IPS-15b (cell line): ENCODE measurements at regions not wholly inside any gene's neighbourhood (a gene's known extent, or its start where the extent isn't known, plus 50 kb on each side); places are given as distances from the start of the nearest gene placed in this dataset.

Experiments used
- H3K27me3 ChIP-seq: one replicate; pipeline ENCODE4 v1.6.1; 2013; ENCODE audit warnings: low read length; ENCODE audit not compliant: control insufficient read depth, insufficient read depth
- H3K36me3 ChIP-seq: one replicate; pipeline ENCODE4 v1.6.1; 2013; ENCODE audit warnings: low read length; ENCODE audit not compliant: control insufficient read depth, insufficient read depth
- H3K4me1 ChIP-seq: one replicate; pipeline ENCODE4 v1.6.1; 2013; ENCODE audit warnings: mild to moderate bottlenecking, low read length; ENCODE audit not compliant: control insufficient read depth, insufficient read depth
- H3K4me3 ChIP-seq: one replicate; pipeline ENCODE4 v1.5.1; 2013; ENCODE audit warnings: low read depth, low read length
- H3K9ac ChIP-seq: one replicate; pipeline ENCODE4 v1.6.1; 2013; ENCODE audit warnings: low read depth, mild to moderate bottlenecking, low read length
- H3K9me3 ChIP-seq: one replicate; pipeline ENCODE4 v1.6.1; 2013; ENCODE audit warnings: mild to moderate bottlenecking, low read length; ENCODE audit not compliant: control insufficient read depth, insufficient read depth

- H3K4me3 ChIP-seq, result no peak overlapping the region
- no peaks in the 10 kb centered on the region for H3K36me3 ChIP-seq
- H3K9ac ChIP-seq, result no peak overlapping the region
- no peaks in the 10 kb centered on the region for H3K27me3 ChIP-seq
- no peaks in the 10 kb centered on the region for H3K4me1 ChIP-seq
- no peaks in the 10 kb centered on the region for H3K9me3 ChIP-seq
Observed at GRCh38 chr15:53395871-53396270, 363.6 kb downstream of the WDR72 start.

DNA sequence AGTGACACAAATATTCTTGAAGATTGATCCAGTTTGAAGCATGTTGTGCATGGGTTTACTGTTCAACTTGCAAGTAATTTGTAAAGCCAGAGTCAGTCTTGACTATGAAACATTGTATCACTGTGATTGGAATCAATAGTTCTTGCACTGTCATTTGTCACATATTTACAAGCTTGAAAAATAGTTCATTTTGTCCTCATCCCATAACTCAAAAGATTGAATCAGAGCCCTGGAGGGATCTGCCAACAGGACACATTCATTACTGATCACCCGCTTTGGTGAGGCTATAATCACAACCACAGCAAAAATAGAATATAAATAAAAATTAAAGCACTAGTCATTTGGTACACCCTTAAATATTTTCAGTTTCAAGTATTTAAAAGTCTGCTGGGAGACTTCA is 368.9 kb downstream of the WDR72 start:
- no peaks in the 10 kb centered on the region for H3K9me3 ChIP-seq
- no peaks in the 10 kb centered on the region for H3K27me3 ChIP-seq
- no peaks in the 10 kb centered on the region for H3K36me3 ChIP-seq
- no peaks in the 10 kb centered on the region for H3K4me1 ChIP-seq
- no peak overlapping the region for H3K9ac ChIP-seq
- H3K4me3 ChIP-seq, result no peak overlapping the region

DNA sequence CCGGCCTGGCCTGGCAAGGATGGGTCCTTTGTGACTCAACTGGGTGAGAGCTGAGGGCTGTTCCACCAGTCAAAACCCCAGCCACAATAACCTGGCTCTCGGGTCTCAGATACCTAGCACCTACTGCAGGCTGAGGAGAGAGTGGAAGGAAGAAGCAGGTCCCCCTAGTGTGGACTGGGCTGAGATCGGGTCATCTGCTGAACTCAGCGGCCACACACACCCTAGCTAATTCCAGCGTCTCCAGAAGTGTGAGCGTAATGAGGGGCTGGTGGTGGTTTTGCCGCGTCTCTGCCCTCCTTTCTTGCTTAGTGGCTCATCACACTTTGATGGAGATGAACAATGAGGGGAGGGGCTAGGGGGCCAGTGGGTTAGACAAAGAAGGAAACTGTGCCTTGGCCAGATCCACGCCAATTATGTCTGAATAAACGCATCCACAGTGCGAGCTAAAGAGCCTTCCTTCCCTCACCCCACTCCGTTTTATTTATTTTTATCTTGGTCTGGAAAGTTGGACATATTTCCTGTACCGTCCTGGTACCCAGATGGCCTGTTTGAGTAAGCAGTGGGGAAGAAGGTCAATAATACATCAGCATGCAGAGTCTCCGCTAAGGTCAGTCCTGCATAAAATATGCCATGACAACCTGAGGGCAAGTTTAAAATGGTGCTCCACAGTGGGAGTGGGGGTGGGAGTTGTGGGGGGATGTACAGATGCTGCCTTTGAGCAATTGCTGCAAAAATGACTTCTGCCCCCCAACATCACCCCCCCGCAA is 370.0 kb downstream of the WDR72 start:
- no peaks in the 10 kb centered on the region for H3K4me1 ChIP-seq
- no peaks in the 10 kb centered on the region for H3K36me3 ChIP-seq
- H3K27me3 ChIP-seq, result no peaks in the 10 kb centered on the region
- H3K9ac ChIP-seq, result no peak overlapping the region
- no peak overlapping the region for H3K4me3 ChIP-seq
- H3K9me3 ChIP-seq, result no peaks in the 10 kb centered on the region

DNA sequence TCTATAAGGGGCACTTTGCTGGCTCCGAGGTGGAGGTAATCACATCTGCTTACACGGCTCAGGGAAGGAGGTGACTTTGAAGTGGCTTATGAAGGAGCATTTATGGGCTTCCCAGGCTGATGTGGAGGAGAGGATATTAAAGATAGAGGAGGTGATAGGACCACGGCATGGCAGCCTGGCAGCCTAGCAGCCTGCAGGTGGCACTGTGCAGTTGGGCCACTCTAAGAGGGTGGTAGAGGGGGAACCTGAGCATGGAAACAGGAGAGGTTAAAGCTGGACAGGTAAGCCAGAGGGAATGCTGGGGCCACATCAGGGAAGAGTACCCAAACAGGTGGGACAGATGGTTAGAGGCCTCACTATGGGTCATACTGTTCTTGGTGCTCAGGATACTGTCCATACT is 375.0 kb downstream of the WDR72 start:
- Histone ChIP-seq H3K4me1 (no peaks in the 10 kb centered on the region), H3K9ac (no peak overlapping the region), H3K4me3 (no peak overlapping the region), H3K27me3 (no peaks in the 10 kb centered on the region), H3K9me3 (no peaks in the 10 kb centered on the region), H3K36me3 (no peaks in the 10 kb centered on the region)

- no peaks in the 10 kb centered on the region for H3K36me3 ChIP-seq
- no peaks in the 10 kb centered on the region for H3K4me1 ChIP-seq
- H3K27me3 ChIP-seq, result no peaks in the 10 kb centered on the region
- H3K4me3 ChIP-seq, result no peak overlapping the region
- H3K9ac ChIP-seq, result no peak overlapping the region
- H3K9me3 ChIP-seq, result no peaks in the 10 kb centered on the region
Observed at GRCh38 chr15:53378096-53378800, 381.2 kb downstream of the WDR72 start.

DNA sequence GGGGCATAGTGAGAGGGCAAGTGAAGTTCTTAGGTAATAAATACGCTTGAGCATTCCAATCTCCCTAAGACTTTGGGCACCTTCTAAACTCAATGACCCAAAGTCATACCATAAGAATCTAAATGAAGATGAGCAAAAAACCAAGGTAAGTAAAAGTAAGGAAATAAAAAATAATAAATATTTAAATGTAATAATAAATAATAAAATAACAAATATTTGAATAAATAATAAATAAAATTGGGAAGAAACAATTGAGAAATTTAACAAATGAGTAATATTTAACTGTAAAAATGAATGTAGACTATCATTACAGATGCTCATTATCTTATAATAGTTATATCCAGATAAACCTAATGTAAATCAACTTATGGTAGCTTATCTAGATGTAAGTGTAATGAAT is 391.7 kb downstream of the WDR72 start:
- Histone ChIP-seq H3K4me3 (no peak overlapping the region), H3K27me3 (no peaks in the 10 kb centered on the region), H3K9me3 (no peaks in the 10 kb centered on the region), H3K9ac (no peak overlapping the region), H3K36me3 (no peaks in the 10 kb centered on the region), H3K4me1 (no peaks in the 10 kb centered on the region)

DNA sequence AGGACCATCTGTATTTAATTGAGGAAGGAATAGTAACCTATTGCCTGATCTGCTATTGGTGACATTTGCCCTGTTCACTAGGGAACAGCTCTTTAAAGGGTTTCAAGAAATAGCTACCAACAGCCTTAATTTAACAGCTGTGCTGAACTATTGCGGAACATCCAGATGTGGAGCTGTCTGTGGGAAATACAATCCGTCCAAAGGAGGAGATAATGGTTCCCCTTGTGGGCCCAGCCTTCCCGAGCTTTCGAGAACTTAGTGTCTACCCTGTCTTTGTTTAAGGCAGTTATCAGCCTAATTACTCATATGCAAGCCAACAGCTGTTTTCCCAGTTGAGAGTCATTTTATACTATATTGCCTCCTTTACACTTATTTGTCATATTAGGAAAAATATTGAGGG is 398.6 kb downstream of the WDR72 start:
- Histone ChIP-seq H3K36me3 (no peaks in the 10 kb centered on the region), H3K27me3 (no peaks in the 10 kb centered on the region), H3K9ac (no peak overlapping the region), H3K9me3 (no peaks in the 10 kb centered on the region), H3K4me3 (no peak overlapping the region), H3K4me1 (no peaks in the 10 kb centered on the region)

- Histone ChIP-seq H3K4me3 (no peak overlapping the region), H3K36me3 (no peaks in the 10 kb centered on the region), H3K9me3 (no peaks in the 10 kb centered on the region), H3K4me1 (no peaks in the 10 kb centered on the region), H3K9ac (no peak overlapping the region), H3K27me3 (no peaks in the 10 kb centered on the region)
Observed at GRCh38 chr15:53359038-53359437, 400.4 kb downstream of the WDR72 start.

DNA sequence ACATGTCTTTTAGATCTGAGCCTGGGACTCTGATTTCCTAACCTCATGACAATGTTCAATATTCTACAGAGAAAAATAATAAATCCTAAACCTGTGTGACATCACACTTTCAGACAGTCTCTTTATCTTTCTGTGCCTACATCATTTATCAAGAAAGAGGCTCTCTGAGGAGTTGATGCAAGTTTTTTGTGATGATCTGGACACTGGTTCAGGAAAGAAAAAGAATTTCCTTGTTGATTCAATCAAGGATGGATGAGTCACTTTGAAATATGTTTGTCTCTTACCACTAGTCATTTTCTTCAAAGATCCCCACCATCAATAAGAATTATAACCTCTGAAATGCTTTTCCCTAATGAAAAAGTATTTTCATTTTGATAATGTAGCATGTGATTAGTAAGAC is 404.6 kb downstream of the WDR72 start:
- Histone ChIP-seq H3K9ac (no peak overlapping the region), H3K4me3 (no peak overlapping the region), H3K36me3 (no peaks in the 10 kb centered on the region)

DNA sequence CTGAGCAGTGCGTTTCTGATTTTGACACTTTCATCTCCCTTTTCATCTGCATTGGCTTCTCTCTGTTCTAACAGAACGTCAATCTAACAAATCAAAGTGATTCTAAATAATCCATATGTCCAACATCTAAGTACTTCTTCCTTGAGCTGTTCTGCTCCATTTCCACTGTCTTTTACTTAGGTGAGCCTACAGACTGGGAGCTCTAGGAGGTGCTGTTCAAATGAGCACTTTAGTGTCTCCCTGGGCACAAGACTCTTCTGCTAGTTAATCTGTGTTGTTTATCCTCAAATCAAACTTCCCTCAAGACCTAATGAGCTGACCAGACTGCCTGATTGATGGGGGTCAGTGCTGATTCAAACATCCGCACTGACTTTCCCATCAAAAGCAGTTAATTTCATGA is 408.1 kb downstream of the WDR72 start:
- H3K9ac ChIP-seq, result no peak overlapping the region
- no peaks in the 10 kb centered on the region for H3K4me1 ChIP-seq
- H3K4me3 ChIP-seq, result no peak overlapping the region
- H3K9me3 ChIP-seq, result no peaks in the 10 kb centered on the region
- H3K27me3 ChIP-seq, result no peaks in the 10 kb centered on the region
- H3K36me3 ChIP-seq, result no peaks in the 10 kb centered on the region

More for the DNA sequence above, 404.6 kb downstream of the WDR72 start:
- H3K9me3 ChIP-seq, result no peaks in the 10 kb centered on the region
- no peaks in the 10 kb centered on the region for H3K4me1 ChIP-seq
- H3K27me3 ChIP-seq, result no peaks in the 10 kb centered on the region

- H3K9ac ChIP-seq, result no peak overlapping the region
- H3K27me3 ChIP-seq, result no peaks in the 10 kb centered on the region
- no peak overlapping the region for H3K4me3 ChIP-seq
- H3K9me3 ChIP-seq, result no peaks in the 10 kb centered on the region
- H3K4me1 ChIP-seq, result no peaks in the 10 kb centered on the region
- H3K36me3 ChIP-seq, result no peaks in the 10 kb centered on the region
Observed at GRCh38 chr15:53346583-53346982, 412.9 kb downstream of the WDR72 start.
